CD1c-positive myeloid dendritic cell (primary cell): ENCODE measurements at regions not wholly inside any gene's neighbourhood (a gene's known extent, or its start where the extent isn't known, plus 50 kb on each side); places are given as distances from the start of the nearest gene placed in this dataset.

Experiments
- DNase-seq: peaks from one replicate; pipeline ENCODE4 v3.0.0-alpha.2; 2016; ENCODE audit errors: extremely low spot score

DNA sequence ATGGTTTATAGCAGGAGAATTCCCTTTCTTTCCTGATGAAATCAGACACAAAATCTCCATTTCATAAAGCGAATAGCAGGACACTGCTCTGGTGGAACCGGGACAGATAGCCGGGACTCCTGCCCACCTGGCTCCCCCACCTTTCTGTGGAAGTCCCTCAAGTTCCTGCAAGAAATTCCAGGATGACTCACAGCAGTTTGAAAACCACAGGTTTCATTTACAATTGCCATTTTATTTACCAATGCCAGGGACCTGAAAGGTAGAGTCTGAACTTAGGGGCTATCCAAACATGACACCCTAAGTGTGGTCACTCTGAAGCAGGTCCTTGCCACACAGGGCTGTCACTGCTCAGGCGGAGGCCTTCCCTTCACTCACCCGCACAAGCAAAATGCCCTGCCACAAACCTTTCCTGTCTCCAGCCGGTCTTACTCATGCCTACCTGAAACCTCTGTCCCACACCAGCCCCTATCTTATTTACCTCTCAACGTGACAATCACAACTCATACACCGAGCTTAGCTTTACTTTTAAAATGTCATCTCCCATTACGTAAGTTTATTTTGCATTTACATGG is 63.3 kb upstream of the TAF1L start:
- DNase-seq: no peak

DNA sequence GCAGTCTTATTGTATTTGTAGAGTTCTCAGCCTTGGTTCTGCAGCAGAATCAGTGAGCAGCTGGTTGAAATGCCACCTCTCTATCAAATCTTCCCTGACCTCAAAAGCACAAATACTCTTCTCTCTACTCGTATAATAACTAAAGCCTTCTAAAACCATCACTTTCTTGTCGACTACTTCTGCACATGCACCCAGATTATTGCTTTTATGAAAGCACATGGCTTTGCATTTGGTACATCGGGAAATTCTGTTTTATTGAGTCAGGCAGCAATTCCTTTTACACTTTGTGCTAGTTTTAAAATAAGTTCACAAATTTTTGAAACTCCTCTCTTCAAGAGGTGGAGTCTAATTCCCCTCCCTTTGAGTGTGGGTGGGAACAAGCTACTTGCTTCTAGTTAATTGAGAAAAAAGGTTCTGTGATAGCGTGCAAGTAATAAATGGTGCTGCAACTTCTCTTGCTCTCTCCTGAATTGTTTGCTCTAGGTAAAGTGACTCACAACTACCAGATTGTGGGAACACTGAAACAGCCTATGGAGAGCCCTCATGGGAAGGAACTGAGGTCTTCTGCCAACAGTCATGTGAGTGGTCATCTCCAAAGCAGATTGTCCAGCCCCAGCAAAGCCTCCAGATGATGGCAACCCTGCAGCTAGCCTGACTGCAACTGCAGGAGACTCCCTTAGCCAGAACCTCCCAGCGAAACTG is 66.0 kb upstream of the TAF1L start:
- DNase-seq: no peak

DNA sequence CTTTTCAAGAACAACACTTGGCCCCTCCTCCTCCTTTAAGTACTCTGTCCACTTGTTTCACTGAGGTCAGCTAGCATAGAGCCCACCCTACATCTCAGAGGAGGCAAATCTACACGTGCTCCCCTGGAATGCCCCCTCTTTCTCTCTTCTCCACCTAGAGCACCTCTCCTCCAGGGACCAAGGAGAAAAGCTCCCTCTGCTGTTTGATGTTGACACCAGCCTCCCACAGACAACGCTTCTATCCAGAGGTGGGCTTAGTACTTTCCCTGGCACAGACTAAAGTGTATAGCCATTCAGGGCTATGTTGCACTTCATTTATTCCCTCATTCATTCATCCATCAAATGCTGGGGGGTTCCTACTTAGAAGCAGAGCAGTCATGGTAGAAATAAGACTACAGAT is 68.2 kb upstream of the TAF1L start:
- DNase-seq: no peak

DNA sequence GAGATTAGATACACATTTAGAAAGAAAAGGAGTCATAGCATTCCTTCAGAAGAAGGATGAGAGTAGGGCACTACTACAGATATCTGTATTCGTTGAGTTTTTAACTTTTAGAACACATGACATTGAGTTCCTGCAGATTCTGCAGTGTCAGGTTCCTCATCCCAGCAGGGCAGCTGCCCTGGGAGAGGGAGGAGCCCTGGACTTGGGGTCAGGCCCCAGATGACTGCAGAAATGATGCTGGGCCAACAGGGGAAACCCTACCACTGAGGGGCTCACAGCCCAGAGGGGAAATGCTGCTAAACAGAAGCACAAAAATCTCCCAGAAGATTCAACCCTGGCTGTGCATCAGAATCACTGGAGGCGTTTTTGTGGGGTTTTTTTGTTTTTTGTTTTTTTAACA is 68.9 kb upstream of the TAF1L start:
- DNase-seq: no peak

DNA sequence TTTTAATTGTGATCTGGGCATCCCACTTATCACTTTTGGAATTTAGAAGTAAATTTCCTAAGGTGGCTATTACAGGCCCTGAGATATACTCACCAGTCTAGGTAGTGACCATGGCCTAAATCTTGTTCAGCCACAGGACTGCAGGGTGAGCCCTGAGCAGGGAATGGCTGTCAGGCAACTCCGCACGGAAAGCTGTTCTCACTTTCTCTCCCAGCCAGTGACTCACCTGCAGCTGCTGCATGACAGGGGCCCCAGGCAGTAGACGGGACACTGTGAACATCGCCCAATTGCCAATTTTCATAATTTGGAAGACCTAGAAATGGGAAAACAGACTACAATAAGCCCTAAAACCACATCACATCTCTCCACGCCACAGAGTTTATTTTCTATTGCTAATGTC is 69.6 kb upstream of the TAF1L start:
- DNase-seq: no peak

DNA sequence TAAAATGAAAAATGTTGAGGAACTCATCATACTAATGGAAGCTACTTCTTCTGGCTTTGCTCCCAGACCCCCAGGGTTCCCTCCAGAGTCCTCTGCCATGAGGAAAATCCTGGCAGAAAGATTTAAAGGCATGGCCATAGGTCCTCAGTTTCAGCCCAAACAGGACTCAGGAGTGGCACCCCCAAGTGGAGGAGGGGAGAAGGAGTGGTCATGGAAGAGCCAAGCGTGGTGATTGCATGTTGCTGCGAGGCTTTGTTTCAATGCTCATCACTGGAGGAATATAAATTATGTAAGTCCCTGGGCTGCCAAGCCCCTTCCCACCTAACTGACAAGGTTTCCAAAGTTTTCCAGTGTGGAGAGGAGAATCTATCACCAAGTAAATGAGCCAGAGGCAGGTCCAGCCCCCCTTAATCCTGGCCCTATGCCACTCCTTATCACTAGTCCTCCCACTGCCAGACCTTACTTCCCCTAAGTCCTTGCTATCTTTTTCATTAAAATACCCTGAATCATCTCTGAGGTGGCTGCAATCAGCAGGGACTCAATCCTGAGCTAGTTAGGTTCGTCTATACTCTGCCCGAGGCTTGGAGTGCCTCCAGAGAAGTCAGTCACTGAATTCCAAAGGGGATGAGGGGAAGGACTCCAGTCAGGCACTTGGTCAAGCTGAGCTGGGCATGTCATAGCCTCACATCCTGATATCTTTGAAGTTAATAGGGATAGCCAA is 70.7 kb upstream of the TAF1L start:
- DNase-seq: no peak

DNA sequence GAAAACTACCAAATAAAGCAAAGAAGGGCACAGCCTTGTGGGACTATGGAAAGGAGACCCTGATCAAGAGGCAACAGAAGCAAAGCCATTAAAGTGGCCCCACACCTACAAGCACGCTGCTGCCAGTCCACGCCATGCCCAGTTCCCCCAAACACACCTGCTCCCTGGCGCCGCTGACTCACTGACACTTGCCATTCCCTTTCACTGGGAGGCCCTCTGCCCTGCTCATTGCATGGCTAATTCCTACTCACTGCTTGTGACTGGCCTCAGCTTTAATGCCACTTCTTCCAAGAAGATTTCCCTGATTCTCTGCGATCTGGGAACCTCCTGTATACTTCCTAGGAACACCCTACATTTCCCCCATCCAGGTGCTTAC is 71.2 kb upstream of the TAF1L start:
- DNase-seq: no peak

DNA sequence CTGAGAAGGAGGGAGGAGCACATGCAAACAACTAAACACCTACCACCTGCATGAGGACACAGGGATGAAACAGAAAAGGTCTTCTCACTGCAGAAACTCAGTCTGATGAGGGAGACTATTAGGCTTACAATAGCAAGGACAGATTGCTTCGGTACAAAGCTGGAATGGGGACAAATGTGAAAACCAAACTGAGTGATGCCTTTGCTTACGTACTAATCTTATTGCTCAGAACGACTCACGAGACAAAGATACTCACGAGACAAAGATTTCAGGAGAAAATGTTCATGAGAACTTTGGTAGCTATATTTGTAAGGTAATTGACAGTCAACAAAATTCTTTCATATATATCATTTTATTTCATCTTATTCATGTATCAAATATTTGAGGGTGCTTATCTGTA is 71.9 kb upstream of the TAF1L start:
- no peak for DNase-seq

DNA sequence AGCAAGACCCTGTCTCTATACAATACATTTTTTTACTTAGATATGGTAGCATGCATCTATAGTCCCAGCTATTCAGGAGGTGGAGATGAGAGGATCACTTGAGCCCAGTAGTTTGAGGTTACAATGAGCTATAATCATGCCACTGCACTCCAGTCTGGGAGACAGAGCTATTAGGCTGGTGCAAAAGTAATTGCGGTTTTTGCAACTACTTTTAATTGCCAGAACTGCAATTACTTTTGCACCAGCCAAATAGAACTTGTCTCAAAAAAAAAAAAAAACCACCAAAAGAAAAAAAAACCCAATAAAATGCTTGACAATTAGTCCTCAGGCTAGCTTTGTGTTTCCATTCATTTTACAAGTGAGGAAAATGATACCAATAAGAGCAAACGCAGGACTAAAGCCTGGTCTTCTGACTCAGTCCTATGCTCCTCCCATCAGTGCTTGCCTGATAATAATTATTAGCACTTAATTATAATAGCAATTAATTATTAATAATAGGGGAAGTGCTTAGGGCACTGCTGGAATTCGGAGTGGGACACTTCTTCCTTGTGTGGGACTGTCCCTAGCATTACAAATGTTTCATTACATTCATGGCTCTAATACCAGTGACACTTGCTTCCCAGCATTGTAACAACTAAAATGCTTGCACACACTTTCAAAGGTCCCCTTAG is 73.1 kb upstream of the TAF1L start:
- no peak for DNase-seq

DNA sequence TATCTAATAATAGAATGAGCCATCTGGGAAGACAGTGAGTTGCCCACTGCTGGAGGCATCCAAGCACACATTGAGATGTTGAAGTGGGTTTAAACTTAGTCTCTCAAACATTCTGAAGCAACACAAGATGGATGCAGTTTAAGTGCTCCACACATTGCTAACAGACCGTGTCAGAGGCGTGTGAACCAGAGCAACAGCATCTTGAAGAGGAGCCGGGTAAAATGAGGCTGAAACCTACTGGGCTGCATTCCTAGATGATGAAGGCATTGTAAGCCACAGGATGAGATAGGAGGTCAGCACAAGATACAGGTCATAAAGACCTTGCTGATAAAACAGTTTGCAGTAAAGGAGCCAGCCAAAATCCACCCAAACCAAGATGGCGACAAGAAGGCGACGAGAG is 73.5 kb upstream of the TMEM215 start:
- DNase-seq: no peak

DNA sequence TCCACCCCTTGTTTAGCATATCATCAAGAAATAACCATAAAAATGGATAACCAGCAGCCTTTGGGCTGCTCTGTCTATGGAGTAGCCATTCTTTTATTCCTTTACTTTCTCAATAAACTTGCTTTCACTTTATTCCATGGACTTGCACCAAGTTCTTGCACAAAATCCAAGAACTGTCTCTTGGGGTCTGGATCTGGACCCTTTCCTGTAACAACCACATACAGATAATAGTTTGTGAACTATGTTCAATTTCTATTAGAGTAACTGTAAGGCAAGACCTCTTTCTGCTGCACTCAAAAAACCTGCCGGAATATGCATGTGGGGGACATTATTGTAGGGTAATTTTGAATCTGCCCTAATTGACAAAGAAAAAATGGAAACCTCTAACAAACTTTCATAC is 66.9 kb upstream of the TMEM215 start:
- DNase-seq: no peak

DNA sequence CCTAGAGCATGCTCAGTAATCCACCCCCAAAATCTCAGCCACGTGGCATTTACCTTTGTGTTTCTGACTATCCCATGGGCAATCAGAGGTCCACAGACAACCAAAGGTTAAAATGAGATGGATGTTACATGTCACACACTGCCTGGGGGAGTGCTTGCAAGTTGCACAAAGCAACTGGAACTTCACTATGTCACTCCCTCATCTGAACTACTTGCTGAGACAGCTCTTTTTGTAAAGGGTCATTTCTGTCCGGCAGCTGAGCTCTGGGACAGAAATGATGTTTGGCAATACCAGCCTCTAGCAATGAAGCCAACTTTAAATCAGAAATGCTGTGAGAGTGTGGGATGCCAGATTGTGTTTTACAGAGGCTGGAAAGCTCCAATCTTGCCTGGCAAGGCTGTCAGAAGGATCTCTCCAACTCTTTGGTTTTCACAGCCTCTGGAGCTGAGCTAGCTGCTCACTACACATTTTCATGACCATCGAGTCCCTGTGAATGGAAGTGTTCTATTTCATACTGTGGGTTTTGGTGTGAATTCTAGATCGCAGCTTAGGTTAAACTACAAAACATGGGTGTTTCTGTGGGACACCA is 66.3 kb upstream of the TMEM215 start:
- DNase-seq: no peak

DNA sequence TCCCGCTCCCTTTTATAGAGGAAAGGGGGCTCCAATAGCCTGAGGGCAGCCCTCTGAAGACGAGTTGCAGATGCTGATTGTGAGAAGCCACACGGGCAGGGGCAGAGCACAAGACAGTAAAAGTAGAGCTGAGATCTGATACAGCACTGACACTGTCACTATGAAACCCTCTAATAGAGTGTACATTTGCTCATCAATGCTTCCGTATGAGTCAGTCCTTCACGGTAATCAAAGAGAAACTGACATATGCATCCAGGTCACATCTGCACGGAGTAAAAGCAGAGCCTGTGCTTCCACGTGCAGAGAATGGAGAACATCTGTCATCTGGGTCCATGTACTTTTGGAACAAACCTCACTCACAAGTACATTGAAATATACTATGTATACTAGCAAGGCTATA is 60.6 kb upstream of the TMEM215 start:
- DNase-seq: no peak

DNA sequence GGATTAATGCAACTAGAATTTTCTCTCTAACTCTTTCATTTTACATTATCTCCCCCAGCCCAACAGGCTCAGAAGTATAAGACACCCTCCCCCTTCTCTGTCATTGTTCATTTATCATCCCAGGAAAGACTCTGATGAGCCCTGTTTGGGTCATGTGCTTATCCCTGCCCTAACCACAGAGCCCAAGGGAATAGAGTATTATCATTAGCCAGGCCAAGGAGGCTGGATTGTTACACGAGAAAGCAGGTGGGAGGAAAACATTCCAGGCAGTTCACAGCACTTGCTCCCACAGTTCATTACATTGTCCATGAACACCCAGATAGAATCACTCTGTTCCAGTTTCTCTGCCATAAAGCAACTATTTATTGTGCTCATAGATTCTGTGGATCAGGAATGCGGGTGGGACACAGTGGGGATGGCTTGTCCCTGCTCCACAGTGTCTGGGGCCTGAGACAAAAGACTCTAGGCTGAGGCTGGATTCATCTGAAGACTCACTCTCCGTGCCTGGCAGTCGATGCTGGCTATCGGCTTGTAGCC is 59.5 kb upstream of the TMEM215 start:
- DNase-seq: no peak

DNA sequence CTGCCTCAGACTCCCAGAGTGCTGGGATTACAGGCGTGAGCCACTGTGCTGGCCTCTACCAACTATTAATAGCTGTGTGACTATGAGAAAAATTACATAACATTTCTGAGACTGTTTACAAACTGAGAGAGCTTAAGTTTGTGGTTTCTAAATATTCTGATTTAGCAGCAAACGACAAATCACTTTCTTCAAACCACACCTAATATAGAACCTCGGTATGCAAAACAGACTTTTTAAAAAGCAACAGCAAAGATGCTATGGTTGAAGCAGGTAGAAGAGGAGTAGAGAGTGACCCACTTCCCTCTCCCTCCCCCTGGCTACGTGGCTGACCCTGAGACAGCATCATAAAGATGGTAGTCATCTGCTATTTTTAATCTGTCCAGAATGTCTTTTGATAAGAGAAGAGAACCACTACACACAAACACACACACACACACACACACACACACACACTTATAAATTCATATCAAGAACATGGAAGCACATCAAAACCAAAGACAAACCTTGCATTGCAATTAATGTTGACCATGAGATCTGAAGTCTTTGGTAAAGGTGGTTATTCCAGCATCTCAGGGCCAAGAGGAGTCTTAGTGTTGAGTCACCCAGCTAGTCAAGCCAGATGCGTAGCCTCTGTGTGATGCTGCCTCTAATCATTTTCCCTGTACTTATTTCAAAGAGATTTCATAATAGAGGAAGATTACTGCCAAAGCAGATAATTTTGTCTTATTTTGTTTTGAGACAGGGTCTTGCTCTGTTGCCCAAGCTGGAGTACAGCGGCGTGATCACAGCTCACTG is 58.1 kb upstream of the TMEM215 start:
- no peak for DNase-seq

DNA sequence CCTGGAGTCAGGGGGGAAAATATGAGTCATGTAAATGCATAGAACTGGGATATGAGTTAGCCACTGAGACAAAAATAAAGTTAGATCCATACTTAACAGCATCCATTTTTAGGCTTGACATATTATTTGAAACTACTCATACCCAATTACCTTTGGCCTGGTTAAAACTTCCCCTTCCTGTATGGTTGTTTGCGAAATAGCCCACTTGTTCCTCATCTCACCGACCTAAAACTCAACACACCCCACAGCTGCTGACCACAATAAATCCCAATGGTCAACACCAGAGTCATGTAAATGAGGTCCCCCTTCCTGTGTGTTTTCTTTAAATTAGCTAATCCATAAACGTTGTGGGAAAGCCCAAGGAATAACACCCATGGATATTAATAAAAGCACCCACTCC is 55.2 kb upstream of the TMEM215 start:
- DNase-seq: peak; percentile 63
